Suppressor macrophage (primary cell): ENCODE measurements at regions not wholly inside any gene's neighbourhood (a gene's known extent, or its start where the extent isn't known, plus 50 kb on each side); places are given as distances from the start of the nearest gene placed in this dataset.

Experiments used
- DNase-seq, 4 experiments: peaks; one replicate each; pipeline ENCODE4 v3.0.0-alpha.2; 2020 to 2022

- peak in 2 of 4 experiments; percentile 5 to 14 for DNase-seq
Measured at GRCh38 chr13:29954082-29955028, 103.9 kb upstream of the UBL3 start.

DNA sequence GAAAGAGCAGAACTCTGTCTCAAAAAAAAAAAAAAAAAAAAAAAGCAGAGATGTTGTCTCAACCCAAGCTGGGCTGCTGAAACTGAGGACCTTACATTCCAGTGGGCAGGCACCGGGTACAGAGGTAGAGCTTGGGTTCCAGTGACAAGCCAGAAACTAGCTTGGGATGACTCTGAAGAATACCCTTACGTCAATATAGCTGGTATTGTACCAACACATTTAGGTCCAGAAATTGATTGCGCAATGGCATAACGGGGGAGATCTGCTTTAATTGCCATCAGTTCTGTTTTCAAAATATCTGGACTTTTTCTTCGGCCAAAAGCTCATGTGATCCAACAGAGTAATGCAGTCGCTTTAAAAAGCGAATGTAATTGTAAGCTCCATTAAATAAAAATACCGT, 103.1 kb upstream of the UBL3 start:
- DNase-seq, result peak in 1 of 4 experiments; percentile 13

- DNase-seq, result no peak
Measured at GRCh38 chr13:29952245-29952644, 101.8 kb upstream of the UBL3 start.

GRCh38 chr13:29948791-29949190, 98.4 kb upstream of the UBL3 start:
- DNase-seq, result no peak

GRCh38 chr13:29948244-29948643, 97.8 kb upstream of the UBL3 start:
- no peak for DNase-seq

DNA sequence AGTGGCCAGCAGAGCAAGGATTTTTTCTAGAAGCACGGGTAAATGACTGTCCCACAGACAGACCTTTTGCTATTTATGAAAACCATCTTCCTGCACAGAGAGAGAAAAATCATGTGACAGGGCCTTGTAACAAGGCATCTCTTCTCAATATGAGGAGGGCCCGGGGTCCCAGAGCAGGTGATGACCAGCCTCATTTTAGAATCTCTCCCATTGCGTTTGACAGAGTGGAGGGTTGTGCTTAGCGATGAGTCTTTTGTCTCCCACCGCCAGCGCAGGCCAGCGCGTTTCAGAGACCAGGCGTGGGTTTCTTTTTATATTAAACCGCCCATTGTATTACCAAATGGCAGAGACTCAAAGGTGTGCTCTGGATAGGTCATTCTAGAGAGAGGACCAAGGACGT, 97.4 kb upstream of the UBL3 start:
- DNase-seq, result no peak

- peak in 1 of 4 experiments; percentile 33 for DNase-seq
Measured at GRCh38 chr13:29946093-29946492, 95.7 kb upstream of the UBL3 start.

DNA sequence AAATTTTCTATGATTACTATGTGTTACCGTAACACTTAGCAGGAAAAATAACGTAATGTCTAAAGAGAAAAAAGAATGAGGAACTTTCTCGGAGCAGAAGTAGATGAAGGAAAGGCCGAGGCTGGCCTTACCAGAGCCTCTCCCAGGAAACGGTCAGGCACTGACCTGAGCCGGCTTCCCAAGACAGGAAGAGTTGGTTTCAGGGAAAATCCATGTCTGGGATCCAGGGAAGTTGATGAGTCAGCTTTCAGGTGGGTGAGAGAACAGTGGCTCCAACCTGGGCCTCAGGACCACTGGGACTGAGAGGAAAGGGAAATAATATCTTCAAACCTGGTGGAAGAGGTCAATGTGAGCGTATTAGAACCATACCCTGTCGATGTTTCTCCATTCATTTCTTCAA, 93.3 kb upstream of the UBL3 start:
- DNase-seq, result peak in 3 of 4 experiments; percentile 8 to 42 (median 33)

DNA sequence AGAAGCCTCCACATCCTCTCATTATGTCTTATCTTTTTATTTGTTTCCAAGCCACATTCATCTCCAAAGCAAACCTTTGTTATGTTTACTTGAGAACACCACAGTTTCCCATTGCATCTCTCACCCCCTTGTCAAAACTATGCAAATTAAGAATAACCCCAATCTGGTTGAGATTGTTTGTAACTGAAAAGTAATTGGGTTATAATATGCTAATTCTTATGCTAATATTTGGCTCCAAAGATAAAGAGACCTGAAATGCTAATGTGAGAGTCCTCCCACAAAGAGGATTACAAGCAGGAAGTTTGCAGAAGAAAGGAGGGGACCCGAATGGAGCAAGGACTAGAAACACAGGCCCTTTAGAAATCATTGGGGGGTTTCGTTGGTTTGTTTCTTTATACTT, 92.9 kb upstream of the UBL3 start:
- DNase-seq, result no peak

DNA sequence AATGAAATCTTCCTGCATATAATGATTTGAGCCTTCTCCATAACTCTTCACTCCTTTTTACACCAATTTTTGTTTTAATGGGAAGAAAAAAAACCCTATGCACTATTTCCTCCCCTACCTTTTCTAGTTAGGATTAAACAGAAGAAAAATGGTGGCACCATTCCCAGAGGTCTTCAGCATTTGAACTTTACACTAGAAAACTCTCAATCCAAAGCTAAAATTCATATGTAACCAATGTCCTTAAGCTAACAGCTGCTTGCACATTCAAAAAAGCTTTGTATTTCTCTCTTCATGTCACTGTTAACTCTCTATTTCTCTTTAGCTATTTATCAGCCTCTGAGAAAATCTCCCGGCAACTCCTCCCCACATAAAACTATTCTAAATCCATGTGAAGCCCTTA, 90.3 kb upstream of the UBL3 start:
- DNase-seq, result no peak

DNA sequence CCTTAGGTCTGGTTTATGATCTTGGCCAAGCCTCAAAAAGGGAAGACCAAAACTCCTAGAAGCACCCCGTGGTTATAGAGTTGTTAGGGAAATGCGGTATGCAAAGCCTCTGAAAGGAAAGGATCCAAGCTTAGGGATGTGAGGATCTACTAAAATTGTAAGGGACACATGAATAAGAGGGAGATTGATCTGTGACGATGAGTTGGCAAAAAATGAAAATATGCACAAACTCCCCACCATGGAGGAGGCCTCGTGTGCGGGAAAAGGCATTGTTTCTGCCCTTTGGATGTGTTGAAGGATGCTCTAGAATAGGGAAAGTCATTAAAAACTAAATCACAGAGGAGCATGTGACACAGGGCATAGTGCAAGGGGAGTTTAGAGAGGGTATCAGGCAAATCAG, 88.7 kb upstream of the UBL3 start:
- DNase-seq, result no peak

GRCh38 chr13:29937841-29938240, 87.4 kb upstream of the UBL3 start:
- DNase-seq, result no peak

- no peak for DNase-seq
Measured at GRCh38 chr13:29937379-29937778, 87.0 kb upstream of the UBL3 start.

DNA sequence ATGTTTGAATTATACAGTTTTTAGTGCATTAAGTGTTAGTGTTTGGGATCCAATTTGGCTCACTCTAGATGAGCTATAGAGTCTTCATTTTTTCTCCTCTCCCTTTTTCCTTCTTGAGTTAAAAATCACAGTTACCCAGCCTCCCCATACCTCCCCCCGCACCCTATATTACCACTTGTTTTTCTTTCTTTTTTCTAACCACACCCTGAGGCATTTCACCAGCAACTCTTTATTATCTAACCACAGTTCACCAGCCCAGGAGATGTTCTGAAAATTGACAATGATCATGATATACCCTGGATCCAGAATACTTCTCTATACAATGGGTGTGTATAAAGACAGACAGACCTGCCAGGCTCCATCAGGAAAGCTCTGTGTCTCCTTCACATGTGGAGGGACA, 86.5 kb upstream of the UBL3 start:
- no peak for DNase-seq

DNA sequence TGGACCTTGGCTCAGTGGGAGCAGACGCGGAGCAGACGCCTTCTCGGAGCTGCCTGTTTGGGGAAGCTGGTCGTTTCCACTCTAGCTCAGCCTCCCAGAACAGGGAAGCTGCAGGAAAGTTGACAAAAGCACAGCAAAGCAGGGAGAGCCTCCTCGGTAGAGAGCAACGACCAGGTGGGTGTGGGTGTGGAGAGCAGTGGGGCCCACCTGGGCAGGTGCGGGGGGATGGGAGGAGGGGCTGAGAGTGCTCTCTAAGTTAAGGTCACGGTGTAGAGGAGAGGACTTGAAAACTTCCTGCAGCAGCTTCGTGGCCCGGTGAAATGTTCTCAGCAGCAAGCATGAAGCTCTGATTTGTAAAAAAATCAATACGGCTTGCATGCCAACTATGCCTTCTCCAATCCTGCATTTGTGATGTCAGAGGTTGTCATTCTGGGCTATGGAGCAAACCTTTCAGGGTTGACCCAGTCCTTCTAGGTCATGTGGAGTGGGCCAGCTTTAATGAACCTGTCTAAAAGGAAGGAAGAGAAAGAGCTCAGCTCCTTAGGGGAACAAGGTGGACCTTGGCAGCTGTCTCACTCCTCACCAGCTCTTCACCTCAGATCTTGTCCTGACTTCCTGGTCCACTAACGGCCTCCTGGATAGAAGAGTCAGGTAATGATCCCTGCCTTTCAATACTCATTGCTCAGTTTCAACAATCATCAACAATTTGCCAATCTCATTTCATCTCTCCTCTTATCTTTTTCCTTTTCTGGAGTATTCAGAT, 85.8 kb upstream of the UBL3 start:
- DNase-seq, result peak; percentile 47 to 71 (median 64)

- DNase-seq, result peak in 1 of 4 experiments; percentile 6
Measured at GRCh38 chr13:29935309-29935981, 85.0 kb upstream of the UBL3 start.

- no peak for DNase-seq
Measured at GRCh38 chr13:29934531-29935308, 84.3 kb upstream of the UBL3 start.

- no peak for DNase-seq
Measured at GRCh38 chr13:29933401-29933800, 83.0 kb upstream of the UBL3 start.

DNA sequence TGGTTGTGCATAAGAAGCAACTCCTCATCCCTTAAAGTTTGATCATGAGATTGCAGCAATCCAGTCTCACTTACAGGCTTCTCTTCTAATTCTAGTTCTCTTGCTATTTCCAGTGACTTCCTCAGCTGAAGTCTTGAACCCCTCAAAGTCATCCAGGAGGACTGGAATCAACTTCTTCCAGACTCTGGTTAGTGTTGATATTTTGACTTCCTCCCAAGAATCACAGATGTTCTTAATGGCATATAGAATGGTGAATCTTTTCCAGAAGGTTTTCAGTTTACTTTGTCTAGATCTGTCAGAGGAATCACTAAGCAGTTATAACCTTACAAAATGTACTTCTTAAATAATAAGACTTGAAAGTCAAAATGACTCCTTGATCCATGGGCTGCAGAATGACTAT, 81.3 kb upstream of the UBL3 start:
- no peak for DNase-seq

DNA sequence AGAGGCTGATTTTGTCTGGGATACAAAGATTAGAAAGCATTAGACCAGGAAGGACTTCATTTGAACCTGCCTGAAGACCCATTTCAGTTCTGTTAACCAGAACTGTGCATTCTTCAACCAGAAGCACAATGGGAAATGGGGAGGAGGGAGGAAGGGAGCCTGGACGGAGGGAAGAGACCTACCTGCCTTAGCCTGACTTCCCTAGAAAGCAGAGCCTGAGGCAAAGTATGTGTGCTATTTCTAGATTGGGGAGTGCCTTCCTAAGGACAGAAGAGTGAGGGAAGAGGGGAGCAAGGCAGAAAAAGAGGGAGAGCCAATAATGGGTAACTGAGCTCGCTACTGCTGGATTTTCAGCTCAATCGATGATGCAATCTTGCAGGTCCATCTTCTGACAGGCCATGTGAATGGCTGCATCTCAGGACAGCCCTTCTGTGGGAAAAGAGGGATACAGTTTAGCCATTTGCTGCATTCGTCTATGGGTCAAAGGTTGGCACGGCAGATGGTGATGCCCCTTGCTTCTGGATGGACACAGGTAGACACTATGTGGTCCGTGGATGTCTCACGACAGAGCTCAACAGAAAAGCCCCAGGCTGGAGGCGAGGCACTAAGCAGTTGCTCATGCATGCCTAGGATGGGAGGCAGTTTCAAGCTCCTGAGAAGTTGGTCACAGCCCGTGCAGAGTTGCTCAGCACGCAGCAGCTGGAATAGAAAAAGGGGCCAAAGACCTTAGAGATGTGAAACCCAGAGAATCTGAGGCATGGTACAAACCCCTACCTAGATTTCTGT, 78.8 kb upstream of the UBL3 start:
- DNase-seq, result no peak

- DNase-seq, result no peak
Measured at GRCh38 chr13:29926098-29926476, 75.7 kb upstream of the UBL3 start.
